GM21825 (cell line): ENCODE measurements at regions not wholly inside any gene's neighbourhood (a gene's known extent, or its start where the extent isn't known, plus 50 kb on each side); places are given as distances from the start of the nearest gene placed in this dataset.

Source experiments
- ATAC-seq: cut with Tn5 transposase; IDR thresholded peaks from one replicate; pipeline ENCODE4 v1.9.1; 2021; ENCODE audit warnings: mild to moderate bottlenecking, moderate library complexity; ENCODE audit not compliant: unreplicated experiment

DNA sequence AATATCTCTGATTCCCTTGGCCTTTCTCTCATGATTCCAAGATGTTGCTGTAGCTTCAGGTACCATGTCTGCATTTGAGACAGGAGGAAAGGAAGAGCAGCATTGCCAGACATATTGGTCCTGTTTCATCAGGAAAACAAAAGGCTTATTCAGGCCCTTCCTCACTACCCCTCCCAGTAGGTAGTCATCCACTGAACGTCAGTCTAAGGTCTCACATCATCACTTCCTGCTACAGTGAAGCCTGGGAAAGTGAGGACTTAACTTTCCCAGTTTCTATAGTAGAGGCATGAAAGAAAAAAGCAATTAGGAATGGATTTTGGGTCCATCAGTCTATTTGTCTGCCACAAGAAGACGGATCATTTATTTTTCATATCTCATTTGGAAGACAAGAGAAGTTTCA, 85.7 kb upstream of the SOX4 start:
- no peak for ATAC-seq

DNA sequence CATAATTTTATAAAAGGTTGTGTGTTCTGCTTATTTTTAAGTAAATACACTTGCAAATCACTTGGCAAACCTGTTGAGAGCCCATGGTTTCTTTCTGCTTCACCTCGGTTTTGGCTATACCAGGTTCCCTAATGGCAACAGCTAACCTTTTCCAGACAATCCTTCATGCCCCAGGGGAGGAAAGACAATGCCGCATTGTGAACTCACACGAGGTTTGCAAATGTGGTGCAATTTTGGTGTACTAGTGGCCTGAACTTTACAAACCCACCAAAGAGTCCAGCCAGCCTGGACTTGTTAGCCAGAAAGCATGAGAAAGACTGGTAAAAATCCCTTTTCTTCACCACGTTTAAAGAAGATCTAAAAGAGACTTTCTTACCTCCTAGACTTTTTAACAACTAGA, 84.8 kb upstream of the SOX4 start:
- no peak for ATAC-seq

DNA sequence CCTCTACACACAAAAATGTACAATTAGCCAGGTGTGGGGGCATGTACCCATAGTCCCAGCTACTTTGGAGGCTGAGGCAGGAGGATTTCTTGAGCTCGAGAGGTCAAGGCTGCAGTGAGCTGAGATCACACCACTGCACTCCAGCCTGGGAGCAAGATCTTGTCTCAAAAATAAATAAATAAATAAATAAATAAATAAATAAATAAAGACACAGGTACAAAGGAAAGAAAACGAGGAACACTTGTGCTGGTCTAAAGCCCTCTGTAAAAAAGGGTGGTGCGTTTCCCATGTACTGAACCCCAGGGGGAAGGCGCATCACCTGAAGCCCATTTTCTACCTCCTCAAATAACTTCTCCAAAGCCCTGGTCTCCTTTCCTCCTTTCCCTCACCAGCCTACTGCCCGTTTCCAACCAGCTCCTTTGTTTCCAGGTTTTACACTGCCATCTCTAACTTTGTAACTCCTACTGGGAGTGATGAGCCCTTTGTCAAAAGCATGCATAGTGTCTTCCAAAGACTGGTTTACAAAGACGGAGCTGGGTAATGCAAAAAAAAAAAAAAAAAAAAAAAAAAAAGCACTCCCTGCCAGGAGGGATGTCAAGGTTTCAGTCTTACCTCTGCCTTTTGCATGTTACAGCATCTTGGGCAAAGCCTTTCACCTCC, 81.5 kb upstream of the SOX4 start:
- ATAC-seq, result no peak

DNA sequence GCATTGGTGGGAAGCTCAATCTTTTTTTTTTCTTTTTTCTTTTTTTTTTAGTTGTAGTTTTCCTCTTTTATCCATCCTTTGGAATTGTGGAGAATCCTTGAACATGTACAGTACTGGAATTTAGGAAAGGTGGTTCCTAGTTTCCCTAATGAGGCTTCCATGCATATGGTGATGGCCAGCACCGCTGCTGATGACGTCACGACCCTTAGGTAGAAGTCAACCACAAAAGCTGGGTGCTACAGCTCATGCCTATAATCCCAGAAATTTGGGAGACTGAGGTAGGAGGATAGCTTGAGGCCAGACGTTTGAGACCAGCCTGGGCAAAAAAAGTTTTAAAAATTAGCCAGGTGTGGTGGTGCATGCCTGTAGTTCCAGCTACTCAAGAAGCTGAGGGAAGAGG, 79.3 kb upstream of the SOX4 start:
- ATAC-seq, result no peak

DNA sequence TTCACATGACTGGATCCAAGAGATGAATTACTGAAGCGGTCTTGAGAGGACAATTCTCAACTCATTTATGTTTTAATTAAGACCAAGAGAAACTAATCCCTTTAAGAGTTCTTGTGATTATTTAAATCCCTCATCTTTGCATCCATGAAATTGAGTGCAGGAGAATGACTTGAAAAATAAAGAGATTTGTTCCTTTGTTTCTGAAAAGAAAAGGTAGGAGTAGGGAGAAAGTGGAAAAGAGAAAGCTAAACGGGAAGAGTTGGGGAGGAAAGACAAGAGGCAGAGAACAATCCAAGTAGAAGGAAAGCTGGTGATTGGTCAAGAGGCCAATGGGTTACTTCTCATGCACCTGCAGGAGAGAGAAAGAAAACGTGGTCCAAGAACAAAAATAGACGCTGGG, 75.2 kb upstream of the SOX4 start:
- no peak for ATAC-seq

DNA sequence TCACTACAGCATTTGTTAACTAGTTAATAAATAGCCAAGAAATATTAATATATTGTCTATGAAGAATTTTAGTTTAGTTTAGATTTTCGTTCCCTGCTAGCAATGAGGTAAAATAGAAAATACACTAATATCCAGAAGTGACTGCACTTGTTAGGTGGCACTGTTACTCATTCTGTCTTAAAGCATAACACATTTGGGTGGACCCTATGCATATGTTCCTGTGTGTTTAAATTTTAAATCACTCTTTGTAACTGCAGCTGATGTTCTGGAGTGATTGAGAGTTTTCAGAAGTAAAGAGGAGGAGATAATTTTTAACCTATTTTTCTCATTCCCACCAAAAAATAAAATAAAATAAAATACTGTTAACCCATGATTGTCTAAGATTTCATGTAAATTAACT, 73.9 kb upstream of the SOX4 start:
- ATAC-seq, result no peak

DNA sequence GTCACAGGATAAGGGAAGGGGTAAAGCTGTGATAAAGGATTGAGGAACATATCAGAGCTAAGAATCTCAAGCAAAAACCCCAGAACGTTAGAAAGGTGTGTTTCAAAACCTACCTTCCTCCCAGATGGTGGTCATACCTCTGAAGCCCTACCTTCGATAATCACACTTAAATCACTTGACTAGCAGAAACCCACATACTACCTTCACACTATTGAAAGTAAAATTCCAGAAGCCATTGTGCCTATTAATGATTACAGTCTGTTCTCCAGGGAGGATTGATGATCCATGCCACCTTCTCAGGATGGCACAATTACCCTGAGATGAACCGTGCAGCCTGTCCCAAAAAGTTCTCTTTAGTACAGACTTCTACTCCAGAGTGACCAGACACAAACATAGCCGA, 72.3 kb upstream of the SOX4 start:
- ATAC-seq, result no peak

DNA sequence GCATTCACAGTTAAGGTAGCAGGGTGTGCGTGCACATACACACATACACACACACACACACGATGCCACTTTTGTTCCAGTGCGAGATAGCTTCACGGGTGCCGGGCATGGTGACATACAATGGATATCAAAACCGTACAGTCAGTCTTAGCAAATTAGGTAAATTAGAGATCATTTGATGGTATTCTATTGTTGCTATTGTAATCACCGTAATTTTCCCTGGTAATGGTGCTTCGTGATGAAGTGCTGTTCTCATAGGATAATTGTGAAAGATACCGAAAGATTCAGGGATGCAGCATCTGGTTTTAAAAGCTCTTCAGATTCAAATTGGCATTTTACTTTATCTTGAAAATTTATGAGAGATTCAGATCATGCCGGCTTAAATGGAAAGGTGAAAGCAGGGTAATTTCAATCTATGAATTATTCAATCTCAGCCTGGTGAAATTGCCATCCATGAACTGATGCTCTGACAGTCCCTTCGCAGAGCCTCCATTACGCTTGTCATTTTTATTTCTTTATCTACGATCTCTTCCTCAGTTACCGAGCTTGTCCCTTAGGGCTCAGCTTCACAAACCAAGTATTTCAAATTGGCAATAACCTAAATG, 71.3 kb upstream of the SOX4 start:
- ATAC-seq, result no peak

DNA sequence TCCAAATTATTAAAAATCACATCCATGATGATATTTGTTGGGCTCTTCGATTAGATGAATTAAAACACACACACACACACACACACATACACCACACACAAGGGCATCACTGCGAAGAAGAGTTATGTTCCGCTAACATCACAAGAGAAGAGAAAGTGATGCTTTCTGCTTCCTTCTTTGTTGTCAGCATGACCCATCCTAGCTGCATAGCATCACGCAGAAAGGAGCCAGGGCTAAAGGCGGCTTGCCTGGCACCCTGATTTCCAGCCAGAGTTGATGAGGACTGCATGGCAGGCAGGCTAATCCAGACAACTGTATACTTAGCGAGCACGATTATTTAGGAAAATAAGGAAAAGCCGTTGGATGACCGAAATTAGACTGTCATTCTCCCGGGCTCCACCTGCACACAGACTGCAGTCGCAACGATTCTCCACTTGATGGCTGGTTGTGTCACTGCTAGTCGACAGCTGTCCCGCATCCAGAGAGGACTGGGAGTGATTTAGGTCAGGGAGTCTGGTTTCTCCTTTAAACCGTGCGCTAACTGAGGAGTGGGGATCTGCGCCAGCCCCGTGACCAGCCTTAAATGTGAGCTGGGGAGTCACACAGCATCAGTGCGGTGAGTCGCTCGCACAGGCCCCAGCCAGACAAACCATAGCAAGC, 70.6 kb upstream of the SOX4 start:
- no peak for ATAC-seq

DNA sequence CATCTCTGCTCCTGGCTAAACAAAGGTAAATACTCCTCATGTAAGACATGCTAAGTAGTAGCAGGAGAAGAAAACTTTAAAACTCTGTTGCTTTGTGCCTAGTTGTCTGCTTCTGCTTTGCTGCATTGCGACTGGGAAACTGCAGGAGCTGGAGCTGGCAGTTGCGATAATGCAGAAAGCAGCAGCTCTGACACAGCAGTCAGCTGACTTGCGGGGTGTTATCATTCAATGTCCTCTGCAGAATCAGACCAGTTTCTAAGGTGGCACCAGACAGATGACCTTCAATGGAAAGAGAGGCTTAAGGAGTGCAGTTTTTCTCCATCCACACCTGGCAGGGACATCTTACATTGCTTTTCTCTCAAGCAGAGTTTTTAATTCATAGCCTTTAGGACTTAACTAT, 69.9 kb upstream of the SOX4 start:
- no peak for ATAC-seq

DNA sequence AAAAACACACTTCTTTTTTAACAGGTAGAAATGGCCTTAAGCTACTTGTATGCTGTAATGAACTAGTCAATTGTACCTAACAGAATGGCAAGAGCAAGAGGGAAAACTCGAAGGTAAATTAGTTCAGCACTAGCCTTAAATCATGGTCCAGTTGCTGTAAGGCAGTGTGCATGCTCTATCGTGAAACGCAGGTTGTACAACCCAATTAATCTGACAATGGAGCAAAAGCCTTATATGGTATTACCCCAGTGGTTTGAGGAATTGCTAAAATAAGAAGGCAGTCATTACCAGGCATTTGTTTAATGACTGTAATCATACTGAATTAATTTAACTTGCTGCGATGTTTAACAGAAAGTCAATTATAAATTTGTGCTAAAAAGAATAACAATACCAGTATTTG, 69.3 kb upstream of the SOX4 start:
- ATAC-seq, result no peak

DNA sequence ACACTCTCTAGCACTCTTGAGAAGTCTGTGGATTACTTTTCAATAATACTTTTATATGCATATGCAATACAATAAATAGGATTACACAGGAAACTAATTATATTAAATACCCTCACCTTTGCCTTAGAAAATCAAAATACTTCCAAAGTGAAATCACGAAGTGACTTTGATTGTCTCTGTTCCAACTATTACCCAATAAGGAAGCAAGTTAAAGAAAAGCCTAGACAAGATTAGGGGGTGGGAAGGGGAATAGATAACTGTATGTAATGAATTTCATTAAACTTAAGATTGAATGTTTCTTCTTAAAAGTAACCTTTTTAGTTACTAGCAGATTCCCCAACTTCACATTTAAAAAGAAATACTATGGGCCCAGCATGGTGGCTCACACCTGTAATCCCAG, 66.6 kb upstream of the SOX4 start:
- no peak for ATAC-seq

DNA sequence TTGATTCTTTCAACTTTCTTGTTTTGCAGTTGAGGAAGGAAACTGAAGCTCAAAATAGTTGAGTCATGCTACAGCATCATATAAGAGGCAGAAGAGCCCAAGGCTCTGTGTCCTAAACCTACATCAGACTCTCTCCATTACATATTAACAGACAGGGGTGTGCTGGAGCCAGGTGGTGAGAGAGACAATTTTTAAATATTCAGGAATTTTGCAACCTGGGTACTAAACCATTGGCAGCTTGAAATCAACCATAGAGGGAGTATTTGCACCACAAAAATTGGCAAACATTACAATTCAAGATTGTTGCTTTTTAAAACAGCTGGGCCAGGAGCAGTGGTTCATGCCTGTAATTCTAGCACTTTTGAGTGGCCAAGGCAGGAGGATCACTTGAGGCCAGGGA, 65.8 kb upstream of the SOX4 start:
- no peak for ATAC-seq

DNA sequence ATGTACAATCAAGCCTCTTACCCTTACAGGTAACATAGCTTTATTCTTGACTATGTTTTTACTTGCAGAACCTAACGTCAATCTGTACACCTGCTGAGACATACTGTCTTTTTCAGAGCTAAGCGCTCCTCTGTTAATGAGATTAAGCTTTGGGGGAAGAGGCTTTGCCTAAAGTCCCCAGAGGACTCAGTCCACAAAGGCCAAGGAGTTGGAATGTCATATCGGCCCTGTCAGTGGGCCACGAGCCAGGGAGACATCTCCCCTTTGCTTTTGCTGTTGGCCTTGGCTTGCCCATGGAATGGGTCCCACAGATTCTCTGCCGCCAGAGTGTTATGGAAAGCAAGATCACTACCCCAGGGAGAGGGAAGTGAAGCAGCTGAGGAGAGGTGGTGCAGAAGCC, 64.1 kb upstream of the SOX4 start:
- ATAC-seq, result no peak

DNA sequence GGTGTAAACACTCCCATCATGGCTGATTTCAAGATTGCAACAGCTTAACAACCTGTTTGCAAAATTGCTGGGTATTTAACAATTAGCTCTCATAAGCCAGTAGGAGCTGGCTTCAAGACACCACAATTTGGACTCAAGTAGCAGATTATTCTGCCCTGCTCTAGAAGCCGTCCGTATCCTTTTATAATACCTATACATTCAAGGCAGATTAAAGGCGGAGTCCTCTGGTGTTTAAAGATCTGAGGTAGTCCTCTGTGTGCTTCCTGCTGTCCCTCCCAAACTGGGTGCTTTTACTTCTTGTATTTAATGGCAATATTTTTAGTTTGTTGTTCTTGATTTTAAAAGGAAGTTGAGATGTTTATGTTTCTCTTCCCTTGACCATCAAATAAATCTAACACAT, 62.2 kb upstream of the SOX4 start:
- ATAC-seq, result no peak

DNA sequence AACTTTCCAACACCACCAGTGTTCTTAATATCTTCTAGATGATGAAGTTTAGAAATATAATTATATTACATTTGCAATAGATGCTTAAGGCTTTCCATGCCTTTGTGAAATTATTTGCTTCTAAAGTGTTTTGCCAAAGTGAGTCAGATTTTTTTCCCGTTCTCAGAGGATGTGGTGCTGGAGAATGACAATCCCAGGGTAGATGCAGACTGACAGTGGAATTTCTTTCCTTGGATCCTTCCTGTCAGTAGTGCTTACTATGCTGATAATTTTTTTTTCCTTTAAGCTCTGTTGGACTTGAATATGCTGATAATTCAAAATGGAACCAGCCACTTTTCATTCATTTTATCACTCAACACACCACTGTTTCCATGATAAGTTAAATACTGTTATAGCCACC, 59.9 kb upstream of the SOX4 start:
- ATAC-seq, result no peak

DNA sequence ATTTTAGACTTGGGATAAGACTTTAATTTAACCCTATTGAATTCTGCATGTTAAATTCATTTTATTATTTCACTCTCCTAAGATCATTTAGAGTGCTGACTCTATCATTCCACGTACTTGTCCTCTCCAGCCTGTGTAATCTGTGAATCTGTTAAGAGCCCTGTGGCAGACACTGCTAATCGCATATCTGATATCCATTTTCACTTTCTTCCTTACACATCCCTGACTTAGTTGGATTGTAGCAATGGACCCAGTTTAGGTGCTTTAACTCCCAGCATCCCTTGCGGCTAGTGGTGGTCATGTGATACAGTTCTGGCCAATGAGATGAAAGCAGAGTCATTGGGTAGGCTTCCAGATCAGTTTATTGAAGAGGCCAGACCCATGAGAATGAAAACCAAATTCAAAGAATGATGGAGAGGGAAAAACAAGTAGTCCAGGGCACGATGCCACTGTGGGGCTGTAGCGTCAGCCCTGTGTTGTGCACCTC, 57.2 kb upstream of the SOX4 start:
- ATAC-seq, result no peak

DNA sequence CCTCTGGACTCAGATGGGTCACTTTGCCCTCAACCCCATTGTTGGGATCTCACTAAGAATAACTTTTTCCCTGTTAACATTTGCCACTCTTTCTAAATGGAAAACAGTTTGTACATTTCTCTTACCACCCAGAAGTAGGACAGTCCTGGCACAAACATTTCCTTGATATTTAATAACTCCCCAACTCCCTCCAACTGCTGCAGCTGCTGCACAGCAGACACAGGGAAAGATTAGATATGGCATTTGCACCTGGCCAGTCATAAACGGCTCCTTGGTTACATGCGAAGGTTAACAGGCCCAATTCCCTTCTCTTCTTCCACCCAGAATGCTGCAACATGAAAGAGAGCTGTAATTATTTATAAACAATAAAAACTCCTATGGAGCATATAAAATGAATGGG, 55.9 kb upstream of the SOX4 start:
- ATAC-seq, result no peak

DNA sequence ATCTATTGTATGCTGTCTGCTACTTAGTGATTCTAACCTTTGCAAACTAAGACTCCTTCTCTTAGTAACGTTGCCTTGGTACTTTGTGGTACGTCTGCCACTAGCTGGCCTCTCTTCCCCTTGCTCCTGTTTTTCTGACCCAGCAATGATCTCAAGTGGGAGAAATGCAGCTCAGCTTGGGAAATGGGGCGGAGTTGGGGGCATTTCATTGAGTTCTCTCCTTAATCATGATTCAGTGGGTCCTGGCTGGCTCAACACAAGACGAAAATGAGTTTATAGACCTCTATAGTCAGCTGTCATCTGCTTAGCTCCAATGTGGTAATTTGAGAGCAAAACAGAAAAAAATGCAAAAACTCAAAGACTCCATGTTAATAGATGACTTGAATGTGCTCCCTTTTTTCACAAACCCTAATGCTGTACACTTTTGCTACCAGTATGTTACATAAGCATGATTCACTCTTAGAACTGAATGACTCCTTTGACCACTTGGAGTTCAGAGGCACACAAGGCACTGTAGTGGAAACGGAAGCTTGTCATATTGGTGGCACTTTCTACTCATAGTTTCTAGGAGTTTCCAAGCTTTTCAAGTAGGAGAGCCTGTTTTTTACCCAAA, 55.3 kb upstream of the SOX4 start:
- no peak for ATAC-seq

DNA sequence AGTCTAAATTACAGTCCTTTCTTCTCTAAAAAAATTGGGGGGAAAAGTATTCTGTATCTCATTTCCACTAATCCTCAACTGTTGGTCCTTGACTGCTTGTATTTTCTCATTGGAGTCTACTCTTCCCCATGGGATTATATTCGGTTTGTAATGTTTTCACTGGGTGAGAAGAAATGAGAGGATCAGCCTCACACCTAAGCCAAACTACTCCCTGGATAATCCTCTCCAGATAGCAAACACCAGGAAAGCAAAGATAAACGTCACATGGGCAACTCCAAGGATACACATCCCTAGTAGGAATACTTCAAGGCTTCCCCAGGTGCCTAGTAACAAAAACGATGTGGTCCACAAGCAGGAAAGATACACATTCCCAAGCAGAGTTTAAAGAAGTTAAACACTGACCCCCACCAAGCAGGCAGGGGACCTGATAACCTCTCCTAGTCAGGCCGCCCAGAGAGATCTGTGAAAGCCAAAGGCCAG, 53.9 kb upstream of the SOX4 start:
- no peak for ATAC-seq
